ENCODE measurements at regions not wholly inside any gene's neighbourhood (a gene's known extent, or its start where the extent isn't known, plus 50 kb on each side); places are given as distances from the start of the nearest gene placed in this dataset.

- no peak for DNase-seq
Observed at GRCh38 chr1:55839626-55840025, 624.5 kb upstream of the USP24 start.

GRCh38 chr1:55839221-55839620, 624.1 kb upstream of the USP24 start:
- no peak for DNase-seq

- DNase-seq, result no peak
Observed at GRCh38 chr1:55836086-55836485, 620.9 kb upstream of the USP24 start.

DNA sequence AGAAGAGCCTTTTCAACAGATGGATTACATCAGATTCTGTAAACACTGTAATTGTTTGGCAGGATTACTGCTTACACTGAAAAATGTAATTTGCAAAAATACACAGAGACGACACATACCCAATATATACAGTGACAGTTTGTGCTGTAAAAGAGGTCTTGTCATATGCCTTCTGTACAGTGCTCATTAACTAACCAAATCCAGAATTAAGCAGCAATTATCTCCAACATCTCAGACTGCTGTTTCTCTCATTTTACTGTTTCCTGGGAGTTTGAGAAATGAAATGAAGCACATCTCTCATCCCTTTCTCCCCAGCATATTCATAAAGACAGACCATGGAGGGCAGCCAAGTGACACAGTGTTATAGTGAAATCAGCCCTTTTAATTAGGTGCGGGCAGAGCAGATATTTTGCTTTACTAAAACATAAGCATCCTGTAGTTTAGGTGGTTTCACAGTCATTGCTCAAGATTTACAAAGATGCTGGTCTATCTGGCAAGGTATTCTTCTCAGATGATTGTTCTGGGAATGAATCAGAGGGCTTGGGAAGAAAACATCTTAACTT, 618.4 kb upstream of the USP24 start:
- DNase-seq, result no peak

DNA sequence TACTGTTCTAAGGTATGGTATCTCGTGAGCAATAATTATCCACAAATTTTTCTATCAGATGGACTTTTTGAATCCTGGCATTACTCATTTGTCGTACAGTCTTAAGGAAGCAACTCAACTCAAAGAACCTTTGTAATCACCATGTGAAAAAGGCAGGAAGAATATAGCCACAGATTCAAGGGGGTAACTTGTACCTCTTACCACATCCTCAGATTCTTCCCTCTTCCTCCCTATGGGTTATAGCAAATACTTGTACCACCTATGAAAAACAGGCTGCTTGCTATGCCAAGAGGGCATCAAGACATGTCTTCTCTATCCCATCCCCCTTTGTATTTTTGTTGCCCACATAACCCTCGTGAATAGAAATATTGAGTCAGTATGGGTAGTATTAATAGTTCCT, 616.6 kb upstream of the USP24 start:
- DNase-seq, result no peak

GRCh38 chr1:55828044-55828443, 612.9 kb upstream of the USP24 start:
- DNase-seq, result no peak

- no peak for DNase-seq
Observed at GRCh38 chr1:55827350-55827749, 612.2 kb upstream of the USP24 start.

GRCh38 chr1:55826381-55827080, 611.4 kb upstream of the USP24 start:
- DNase-seq, result no peak

DNA sequence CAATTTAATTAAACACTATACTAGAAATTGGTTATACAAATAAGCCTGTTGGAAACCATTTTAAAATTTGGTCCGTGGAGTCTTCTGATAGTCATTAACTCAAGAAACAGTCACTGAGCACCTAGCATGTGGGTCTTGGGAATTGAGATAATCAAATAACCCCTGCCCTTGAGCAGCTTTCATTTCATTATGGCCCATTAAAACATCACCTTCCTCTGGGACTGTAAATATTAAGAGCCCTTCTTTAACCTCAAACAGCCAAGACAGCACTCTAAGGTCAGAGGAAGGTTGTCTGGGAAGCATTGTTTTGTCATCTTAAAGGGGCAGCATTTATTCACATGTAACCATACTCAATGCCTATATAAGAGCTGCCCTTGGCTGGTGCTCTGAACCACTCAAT, 610.3 kb upstream of the USP24 start:
- DNase-seq, result no peak

- no peak for DNase-seq
Observed at GRCh38 chr1:55824251-55824640, 609.1 kb upstream of the USP24 start.

DNA sequence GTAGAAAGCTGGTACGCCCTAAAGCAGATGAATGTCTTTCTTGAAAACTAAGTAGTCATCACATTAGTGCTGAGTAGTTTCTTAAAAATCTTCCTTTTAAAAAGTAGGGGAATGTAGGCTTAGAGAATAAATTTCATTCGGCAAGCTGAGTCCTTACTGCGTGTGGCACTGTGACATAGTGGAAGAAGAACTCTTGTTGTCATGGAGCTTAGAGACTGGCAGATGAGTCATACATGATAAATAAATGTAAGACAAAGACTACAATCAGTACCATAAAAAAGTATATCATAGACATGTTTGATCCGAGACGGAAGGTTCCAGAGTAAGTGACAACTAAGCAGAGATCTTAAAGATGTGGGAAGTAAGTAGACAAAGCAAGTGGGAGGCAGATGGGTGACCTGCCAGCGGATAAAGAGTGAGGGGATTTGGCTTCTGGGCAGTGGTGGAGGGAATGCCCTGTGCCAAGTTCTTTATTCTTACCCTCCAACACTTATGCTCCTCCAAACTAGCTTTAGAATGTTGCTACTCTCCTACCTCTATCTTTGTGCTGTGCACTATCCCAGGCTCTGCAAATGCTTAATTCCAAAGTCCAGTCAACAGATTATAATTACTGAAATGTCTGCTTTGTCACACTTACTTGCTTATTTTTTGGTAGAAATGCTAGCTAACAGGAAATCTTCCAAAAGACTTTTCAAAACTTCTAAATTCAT, 608.5 kb upstream of the USP24 start:
- no peak for DNase-seq

GRCh38 chr1:55822891-55823290, 607.7 kb upstream of the USP24 start:
- DNase-seq, result no peak

DNA sequence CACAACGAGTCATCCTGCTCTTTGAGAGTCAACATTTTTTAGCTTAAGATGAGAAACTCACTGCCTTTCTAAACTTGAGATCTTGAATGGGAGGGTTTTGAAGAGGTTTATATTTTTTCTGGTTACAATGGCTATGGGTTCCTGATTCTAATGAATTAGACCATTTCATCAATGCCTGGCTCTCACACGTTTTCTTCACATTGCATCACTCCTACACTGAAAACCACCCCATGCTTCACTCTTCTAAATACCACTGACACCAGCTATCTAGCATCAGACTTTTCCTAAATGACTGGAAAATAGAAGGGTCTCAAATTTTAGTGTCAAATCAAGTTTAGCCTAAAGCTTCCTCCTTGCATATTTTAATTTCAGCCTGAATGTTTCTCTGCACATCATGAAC, 606.1 kb upstream of the USP24 start:
- no peak for DNase-seq

- DNase-seq, result no peak
Observed at GRCh38 chr1:55820501-55820900, 605.3 kb upstream of the USP24 start.

DNA sequence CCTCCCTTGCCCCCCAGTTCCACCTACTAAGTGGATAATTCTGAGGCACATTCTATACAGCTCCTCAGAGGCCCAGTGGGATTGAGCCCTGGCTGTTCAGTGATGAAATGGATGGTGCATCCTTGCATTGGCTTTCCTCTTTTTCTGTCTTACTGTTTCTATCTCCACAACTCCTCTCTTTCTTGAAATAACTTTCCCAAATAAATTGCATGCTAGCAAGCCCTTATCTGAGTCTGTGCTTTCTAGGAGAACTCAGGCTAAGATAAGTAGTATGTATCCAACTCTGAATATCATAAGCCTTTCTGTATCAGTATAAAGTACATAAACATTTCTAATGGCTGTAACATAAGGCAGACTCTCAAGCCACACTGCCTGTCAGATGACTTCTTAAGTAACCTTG, 603.8 kb upstream of the USP24 start:
- DNase-seq, result no peak

DNA sequence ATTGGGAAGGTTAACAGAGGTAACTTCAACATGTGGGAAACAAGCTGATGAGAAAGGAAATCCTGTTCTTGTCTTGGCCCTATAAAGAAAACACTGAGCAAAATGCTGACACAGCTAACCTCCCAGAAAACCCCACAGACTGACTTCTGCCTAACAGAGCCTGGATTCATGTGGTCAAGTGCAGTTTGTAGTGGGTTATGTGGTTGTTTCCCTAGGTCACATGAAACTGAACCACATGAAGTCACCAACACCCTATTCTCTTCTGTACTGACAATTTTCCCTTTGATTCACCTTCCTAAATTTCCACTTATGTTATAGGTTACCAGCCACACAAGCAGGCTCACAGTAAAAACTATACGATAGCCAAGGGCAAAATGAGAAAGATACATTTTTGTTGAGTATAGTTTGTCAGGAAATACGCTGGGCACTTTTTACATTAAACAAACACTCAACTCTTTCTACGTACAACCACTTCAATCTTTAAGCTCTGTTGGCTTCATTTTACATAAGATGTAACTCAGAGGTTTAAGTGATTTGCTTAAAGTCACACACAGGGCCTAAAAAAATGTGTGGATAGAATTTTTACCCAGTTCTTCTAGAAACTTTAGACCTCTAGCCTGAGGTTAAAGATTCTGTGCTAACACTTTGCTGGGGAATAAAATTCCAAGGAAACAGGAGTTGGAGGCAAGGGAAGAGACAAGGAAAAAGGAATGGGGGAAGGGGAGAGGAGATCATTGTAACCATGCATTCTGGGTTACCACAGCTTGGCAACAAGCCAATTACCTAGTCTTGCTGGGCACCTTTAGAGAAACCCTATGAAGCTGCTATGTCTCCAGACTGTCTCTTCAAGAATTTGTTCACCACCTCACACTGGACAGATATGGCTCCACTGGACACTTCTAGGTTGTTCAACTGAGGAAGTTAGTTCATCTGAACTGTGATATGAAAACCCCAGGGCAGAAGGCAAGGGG, 601.6 kb upstream of the USP24 start:
- no peak for DNase-seq

GRCh38 chr1:55815745-55816455, 600.7 kb upstream of the USP24 start:
- no peak for DNase-seq

DNA sequence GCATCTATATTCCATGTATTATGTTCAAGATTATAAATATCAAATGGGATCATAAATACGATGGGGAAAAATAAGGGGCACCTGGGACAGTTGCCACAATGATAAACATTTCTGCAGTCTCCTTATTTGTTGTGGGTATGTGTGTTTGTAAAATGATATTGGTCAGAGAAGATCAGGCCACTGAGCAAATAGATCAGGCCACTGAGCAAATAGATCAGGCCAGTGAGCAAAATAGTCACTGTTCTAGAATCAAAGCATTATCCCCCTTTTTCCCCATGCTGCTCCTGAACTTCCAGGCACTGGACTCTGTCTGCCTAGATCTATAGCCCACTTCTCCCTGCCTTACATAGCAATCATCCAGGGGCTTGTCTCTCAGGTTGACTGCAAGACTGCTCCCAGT, 599.8 kb upstream of the USP24 start:
- no peak for DNase-seq

GRCh38 chr1:55813618-55814017, 598.5 kb upstream of the USP24 start:
- DNase-seq, result no peak

DNA sequence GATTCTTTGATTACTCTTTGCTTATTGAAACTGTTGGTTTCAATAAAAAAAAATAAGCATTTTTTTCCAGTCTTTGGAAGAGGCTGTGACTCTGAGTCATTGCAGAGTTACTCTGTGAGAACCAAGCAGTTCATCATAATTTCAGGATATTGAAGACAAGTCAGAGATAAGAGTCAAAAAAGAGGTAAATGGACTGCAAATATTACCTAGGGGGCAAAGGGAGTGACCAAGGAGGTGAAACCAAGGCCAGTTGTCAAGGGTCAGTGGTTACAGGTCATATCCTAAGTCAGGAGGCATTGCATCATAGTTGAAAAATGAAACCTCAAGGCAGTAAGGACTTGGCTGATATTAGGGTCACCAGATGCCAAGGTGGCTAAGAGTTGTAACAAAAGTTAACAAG, 597.1 kb upstream of the USP24 start:
- DNase-seq, result no peak

GRCh38 chr1:55808263-55808662, 593.1 kb upstream of the USP24 start:
- no peak for DNase-seq

GRCh38 chr1:55803429-55803828, 588.3 kb upstream of the USP24 start:
- DNase-seq, result no peak

GRCh38 chr1:55801481-55801880, 586.3 kb upstream of the USP24 start:
- no peak for DNase-seq

Measured in effector CD8-positive, alpha-beta T cell (primary cell).